ENCODE measurements at regions not wholly inside any gene's neighbourhood (a gene's known extent, or its start where the extent isn't known, plus 50 kb on each side); places are given as distances from the start of the nearest gene placed in this dataset.

DNA sequence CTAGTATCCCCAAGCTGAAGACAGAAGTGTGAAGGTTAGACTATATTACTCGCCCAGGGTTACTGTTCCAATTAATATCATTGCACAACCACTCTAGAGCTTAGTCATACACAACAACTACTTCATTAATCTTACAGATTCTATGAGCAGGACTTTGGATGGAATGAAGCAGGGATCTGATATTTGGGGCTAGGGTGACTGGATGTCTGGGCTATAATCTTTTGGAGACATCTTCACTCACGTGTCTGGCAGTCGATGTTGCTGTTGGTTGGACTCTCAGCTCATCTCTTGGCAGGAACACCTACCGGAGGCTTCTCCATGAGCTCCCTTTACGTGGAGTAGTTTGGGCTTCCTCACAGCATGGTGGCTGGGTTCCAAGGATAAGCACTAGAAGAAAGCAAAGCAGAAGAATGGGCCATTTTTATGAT is 519.2 kb upstream of the B3GALT2 start:
- TF ChIP-seq, protein P1, sequence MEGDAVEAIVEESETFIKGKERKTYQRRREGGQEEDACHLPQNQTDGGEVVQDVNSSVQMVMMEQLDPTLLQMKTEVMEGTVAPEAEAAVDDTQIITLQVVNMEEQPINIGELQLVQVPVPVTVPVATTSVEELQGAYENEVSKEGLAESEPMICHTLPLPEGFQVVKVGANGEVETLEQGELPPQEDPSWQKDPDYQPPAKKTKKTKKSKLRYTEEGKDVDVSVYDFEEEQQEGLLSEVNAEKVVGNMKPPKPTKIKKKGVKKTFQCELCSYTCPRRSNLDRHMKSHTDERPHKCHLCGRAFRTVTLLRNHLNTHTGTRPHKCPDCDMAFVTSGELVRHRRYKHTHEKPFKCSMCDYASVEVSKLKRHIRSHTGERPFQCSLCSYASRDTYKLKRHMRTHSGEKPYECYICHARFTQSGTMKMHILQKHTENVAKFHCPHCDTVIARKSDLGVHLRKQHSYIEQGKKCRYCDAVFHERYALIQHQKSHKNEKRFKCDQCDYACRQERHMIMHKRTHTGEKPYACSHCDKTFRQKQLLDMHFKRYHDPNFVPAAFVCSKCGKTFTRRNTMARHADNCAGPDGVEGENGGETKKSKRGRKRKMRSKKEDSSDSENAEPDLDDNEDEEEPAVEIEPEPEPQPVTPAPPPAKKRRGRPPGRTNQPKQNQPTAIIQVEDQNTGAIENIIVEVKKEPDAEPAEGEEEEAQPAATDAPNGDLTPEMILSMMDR (IDR thresholded peaks at IDR 0.05): no peak
- Mint-ChIP-seq H3K9me3 (no peaks in the 10 kb centered on the region), H3K27ac (no peak overlapping the region), H3K4me3 (no peak overlapping the region), H3K27me3 (no peaks in the 10 kb centered on the region), H3K36me3 (ENCODE audit: low read depth) (no peaks in the 10 kb centered on the region), H3K4me1 (no peaks in the 10 kb centered on the region)
- CTCF ChIA-PET: no interaction called here
- POLR2A ChIA-PET: no interaction called here
- no peak for ATAC-seq (ENCODE audit: low read depth)
- intact Hi-C loops (cut with micrococcal nuclease): no loop called here
- no peak for DNase-seq

DNA sequence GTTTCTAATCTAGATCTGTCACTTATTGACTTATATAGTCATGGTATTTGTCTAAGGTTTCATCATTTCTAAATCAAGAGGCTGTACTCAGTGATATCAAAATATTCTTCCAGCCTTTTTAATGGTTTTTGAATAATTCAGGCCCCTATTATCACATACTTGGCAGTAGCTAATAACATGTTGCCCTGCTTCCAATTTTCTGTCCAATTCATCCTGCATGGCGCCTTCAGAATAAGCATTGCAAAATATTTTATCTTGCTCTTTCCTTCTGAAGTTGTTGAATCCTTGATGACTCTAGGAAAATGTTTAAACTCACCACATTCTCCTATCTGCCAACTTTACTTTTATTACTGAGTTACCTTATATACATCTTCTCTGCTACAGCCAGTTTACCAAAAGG is 517.2 kb upstream of the B3GALT2 start:
- no peak overlapping the region for H3K27ac Mint-ChIP-seq
- intact Hi-C loops (cut with micrococcal nuclease): no loop called here
- CTCF ChIA-PET: interaction anchor here (1.1 kb wide), 1 partner anchor 49 kb away, joined by 3 read pairs; no protein-coding TSS in a partner anchor
- ATAC-seq (ENCODE audit: low read depth) (no peak), DNase-seq (no peak)
- no peaks in the 10 kb centered on the region for H3K27me3 Mint-ChIP-seq
- no peak overlapping the region for H3K4me3 Mint-ChIP-seq
- no peaks in the 10 kb centered on the region for H3K4me1 Mint-ChIP-seq
- POLR2A ChIA-PET: no interaction called here
- no peaks in the 10 kb centered on the region for H3K9me3 Mint-ChIP-seq
- TF ChIP-seq, protein P1 (IDR thresholded peaks at IDR 0.05): no peak
- H3K36me3 Mint-ChIP-seq (ENCODE audit: low read depth): no peaks in the 10 kb centered on the region

DNA sequence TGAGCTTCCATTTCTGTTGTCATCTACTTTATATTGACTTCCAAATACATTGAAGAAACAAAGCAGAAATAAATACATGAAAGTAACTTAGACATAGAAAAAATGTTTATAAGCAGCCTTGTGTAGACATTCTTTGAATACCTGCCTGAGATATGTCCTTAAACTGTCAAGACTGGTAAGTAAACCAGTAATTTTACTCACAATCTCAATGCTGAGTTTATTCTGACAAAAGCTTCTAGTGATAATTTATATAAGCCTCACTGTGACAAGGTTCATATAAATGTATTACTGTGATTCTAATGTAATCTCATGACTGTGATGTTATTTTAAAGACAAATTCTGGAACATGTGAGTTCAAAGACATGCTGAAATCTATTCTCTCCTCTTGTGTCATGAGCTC is 516.7 kb upstream of the B3GALT2 start:
- DNase-seq (no peak), ATAC-seq (ENCODE audit: low read depth) (no peak)
- Mint-ChIP-seq H3K27ac (no peak overlapping the region), H3K27me3 (no peaks in the 10 kb centered on the region), H3K9me3 (no peaks in the 10 kb centered on the region), H3K4me3 (no peak overlapping the region), H3K36me3 (ENCODE audit: low read depth) (no peaks in the 10 kb centered on the region), H3K4me1 (no peaks in the 10 kb centered on the region)
- ChIA-PET CTCF (no interaction called here), POLR2A (no interaction called here)
- TF ChIP-seq, protein P1 (IDR thresholded peaks at IDR 0.05): no peak
- intact Hi-C loops (cut with micrococcal nuclease): no loop called here

DNA sequence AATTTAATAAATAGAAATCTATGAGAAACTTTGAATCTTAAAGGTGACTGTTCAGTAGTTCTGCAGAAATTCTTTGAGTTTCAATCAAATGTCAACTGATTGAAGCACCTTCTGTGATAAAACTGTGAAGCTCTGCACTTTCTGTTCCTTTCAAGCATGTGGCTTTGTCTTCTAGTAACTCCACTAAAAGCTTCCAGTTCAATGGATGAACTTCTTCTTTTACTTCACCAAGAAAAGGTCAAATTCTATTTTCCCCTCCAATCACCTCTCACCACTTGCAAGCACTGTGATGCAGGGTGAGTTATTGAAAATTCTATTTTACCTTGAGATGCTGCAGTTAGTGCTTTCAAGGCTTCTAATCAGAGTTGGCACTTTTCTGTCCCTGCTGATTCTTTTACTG is 515.3 kb upstream of the B3GALT2 start:
- no peak for ATAC-seq (ENCODE audit: low read depth)
- H3K4me1 Mint-ChIP-seq: no peaks in the 10 kb centered on the region
- no peaks in the 10 kb centered on the region for H3K9me3 Mint-ChIP-seq
- no peak overlapping the region for H3K4me3 Mint-ChIP-seq
- ChIA-PET POLR2A (no interaction called here), CTCF (no interaction called here)
- H3K27me3 Mint-ChIP-seq: no peaks in the 10 kb centered on the region
- TF ChIP-seq, protein P1 (IDR thresholded peaks at IDR 0.05): no peak
- no peaks in the 10 kb centered on the region for H3K36me3 Mint-ChIP-seq (ENCODE audit: low read depth)
- no peak for DNase-seq
- no peak overlapping the region for H3K27ac Mint-ChIP-seq
- intact Hi-C loops (cut with micrococcal nuclease): no loop called here

DNA sequence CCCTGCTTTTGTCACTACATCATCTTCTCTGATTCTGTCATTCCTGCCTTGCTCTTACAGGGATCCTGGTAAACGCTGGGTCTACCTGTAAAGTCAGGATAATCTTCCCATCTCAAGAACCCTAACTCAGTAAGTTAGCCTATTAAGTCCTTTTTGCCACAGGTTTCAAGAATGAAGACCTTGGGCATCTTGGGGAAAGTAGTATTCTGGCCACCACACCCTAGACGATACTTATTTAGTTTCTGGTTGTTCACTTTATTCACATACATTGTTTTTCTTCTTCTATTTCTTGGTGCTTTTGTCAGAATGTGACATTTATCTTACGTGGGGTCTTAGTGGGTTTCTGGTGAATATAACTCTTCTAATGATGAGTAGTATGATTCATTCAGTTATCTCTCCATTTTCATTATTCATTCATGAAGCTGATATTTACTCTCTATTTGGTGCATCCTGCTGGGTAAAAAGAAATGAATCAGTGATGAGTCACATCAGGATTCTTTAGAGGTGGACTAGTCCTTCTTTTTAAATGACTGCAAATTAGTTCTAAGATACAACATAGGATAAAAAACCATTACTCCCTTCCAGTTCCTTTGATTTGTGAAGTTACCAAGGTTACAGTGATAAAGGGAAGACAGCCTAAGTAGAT is 514.4 kb upstream of the B3GALT2 start:
- DNase-seq (no peak), ATAC-seq (ENCODE audit: low read depth) (no peak)
- no peak overlapping the region for H3K4me3 Mint-ChIP-seq
- H3K9me3 Mint-ChIP-seq: no peaks in the 10 kb centered on the region
- CTCF ChIA-PET: no interaction called here
- no peaks in the 10 kb centered on the region for H3K4me1 Mint-ChIP-seq
- H3K27ac Mint-ChIP-seq: no peak overlapping the region
- TF ChIP-seq, protein P1 (IDR thresholded peaks at IDR 0.05): no peak
- H3K36me3 Mint-ChIP-seq (ENCODE audit: low read depth): no peaks in the 10 kb centered on the region
- intact Hi-C loops (cut with micrococcal nuclease): no loop called here
- POLR2A ChIA-PET: no interaction called here
- H3K27me3 Mint-ChIP-seq: no peaks in the 10 kb centered on the region
